Uterus (tissue), 2 donors: ENCODE measurements at regions not wholly inside any gene's neighbourhood (a gene's known extent, or its start where the extent isn't known, plus 50 kb on each side); places are given as distances from the start of the nearest gene placed in this dataset.

Source experiments
- POLR2A ChIP-seq, 2 donors: fragments of 450-650 bp; IDR thresholded peaks; one replicate each; pipeline ENCODE4 v1.6.1; 2016; ENCODE audit warnings: antibody characterized with exemption in 2 of 2, mild to moderate bottlenecking in 1 of 2, moderate library complexity in 1 of 2
- TF ChIP-seq, protein P1 (sequence below), 4 experiments: fragments of 200-600 bp in 2 of 4; fragments of 450-650 bp in 2 of 4; sonication (generic) in 2 of 4; IDR thresholded peaks; one replicate each; pipeline ENCODE4 v1.5.1; 2016 to 2019; ENCODE audit warnings: antibody characterized with exemption in 4 of 4, mild to moderate bottlenecking in 2 of 4, moderate library complexity in 1 of 4

DNA sequence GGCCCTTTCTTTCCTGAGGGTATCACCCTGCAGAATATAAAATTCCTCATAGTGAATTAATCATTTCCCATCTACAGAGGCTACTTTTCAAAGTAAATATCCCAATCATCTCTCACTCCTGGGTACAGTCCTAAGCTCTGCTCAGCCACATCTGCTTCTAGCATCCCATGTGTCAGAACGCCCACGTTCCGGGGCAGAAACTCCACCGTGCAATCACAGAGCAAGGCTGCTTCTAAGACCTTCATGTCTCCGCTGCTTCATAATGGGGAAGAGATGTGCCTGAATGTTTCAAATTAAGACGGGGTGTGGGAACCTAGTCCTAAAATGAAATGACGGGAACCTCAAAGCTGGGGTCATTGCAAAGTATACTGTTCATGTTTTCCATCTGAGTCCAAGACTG is 208.8 kb upstream of the GMDS start:
- TF ChIP-seq, protein P1, sequence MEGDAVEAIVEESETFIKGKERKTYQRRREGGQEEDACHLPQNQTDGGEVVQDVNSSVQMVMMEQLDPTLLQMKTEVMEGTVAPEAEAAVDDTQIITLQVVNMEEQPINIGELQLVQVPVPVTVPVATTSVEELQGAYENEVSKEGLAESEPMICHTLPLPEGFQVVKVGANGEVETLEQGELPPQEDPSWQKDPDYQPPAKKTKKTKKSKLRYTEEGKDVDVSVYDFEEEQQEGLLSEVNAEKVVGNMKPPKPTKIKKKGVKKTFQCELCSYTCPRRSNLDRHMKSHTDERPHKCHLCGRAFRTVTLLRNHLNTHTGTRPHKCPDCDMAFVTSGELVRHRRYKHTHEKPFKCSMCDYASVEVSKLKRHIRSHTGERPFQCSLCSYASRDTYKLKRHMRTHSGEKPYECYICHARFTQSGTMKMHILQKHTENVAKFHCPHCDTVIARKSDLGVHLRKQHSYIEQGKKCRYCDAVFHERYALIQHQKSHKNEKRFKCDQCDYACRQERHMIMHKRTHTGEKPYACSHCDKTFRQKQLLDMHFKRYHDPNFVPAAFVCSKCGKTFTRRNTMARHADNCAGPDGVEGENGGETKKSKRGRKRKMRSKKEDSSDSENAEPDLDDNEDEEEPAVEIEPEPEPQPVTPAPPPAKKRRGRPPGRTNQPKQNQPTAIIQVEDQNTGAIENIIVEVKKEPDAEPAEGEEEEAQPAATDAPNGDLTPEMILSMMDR (IDR thresholded peaks at IDR 0.05) = no peak
- no peak for TF ChIP-seq POLR2A (IDR thresholded peaks at IDR 0.05)
